Naive B cell (primary cell): ENCODE measurements at regions not wholly inside any gene's neighbourhood (a gene's known extent, or its start where the extent isn't known, plus 50 kb on each side); places are given as distances from the start of the nearest gene placed in this dataset.
"Not testable (repeated sequence)": the region's sequence is repeated elsewhere in the genome, so short reads cannot be mapped to it uniquely, and the experiment has no call there.

Experiments used
- ATAC-seq, 2 donors: fragments of 150-1000 bp; cut with Tn5 transposase; 2 replicates each; pipeline ENCODE4 v1.10.0; 2021; ENCODE audit warnings: low read depth in 2 of 2, mild to moderate bottlenecking in 2 of 2, moderate library complexity in 2 of 2
- DNase-seq: peaks from one replicate; pipeline ENCODE4 v3.0.0; 2022
- H3K27ac Mint-ChIP-seq, 6 donors: one replicate each; pipeline ENCODE4 v1.8.0; 2020 to 2022; ENCODE audit warnings: mild to moderate bottlenecking in 6 of 6, mixed read lengths in 6 of 6, moderate library complexity in 5 of 6, inconsistent platforms in 2 of 6
- H3K27me3 Mint-ChIP-seq, 3 donors: one replicate each; pipeline ENCODE4 v1.8.0; 2021 to 2022; ENCODE audit warnings: mixed read lengths in 3 of 3, mild to moderate bottlenecking in 1 of 3
- H3K36me3 Mint-ChIP-seq, 2 donors: one replicate each; pipeline ENCODE4 v1.8.0; 2020 to 2022; ENCODE audit warnings: mixed read lengths in 2 of 2, inconsistent platforms in 1 of 2, mild to moderate bottlenecking in 1 of 2
- H3K4me1 Mint-ChIP-seq, 3 donors: one replicate each; pipeline ENCODE4 v1.8.0; 2020 to 2022; ENCODE audit warnings: mixed read lengths in 3 of 3, inconsistent platforms in 1 of 3, mild to moderate bottlenecking in 1 of 3, moderate library complexity in 1 of 3
- H3K4me3 Mint-ChIP-seq, 8 donors: one replicate each; pipeline ENCODE4 v1.8.0; 2020 to 2022; ENCODE audit warnings: mild to moderate bottlenecking in 8 of 8, mixed read lengths in 8 of 8, moderate library complexity in 8 of 8, inconsistent platforms in 2 of 8
- H3K9me3 Mint-ChIP-seq, 7 donors: one replicate each; pipeline ENCODE4 v1.8.0; 2020 to 2022; ENCODE audit warnings: mixed read lengths in 7 of 7, mild to moderate bottlenecking in 5 of 7, inconsistent platforms in 2 of 7, moderate library complexity in 1 of 7

DNA sequence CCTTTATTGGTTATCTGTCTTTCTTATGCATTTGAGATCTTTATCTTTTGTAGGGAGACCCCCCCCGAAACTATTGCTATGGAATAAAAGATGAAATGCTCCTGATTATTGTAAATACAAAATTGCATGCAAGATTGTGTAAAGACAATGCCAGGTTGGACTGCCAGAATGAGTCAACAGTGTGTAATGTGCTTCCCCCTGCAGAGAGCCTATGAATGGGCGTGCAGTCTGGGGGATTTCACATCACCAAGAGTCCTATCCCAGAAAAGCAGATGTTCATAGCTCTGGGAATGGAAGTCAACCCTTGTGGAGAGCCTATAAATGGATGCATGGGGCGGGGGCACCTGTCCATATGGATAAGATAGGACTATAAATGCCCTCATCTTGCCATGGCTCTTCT, 584.3 kb downstream of the NSUN3 start:
- DNase-seq (no peak), ATAC-seq (no peak)
- Mint-ChIP-seq H3K27ac (no peak overlapping the region), H3K9me3 (peaks cover 2 to 27% (median 8%) of the 10 kb centered on the region in 7 donors), H3K36me3 (no peaks in the 10 kb centered on the region), H3K4me3 (peak overlapping the region in 1 of 8 donors; percentile 16), H3K27me3 (no peaks in the 10 kb centered on the region), H3K4me1 (no peaks in the 10 kb centered on the region)

- H3K4me3 Mint-ChIP-seq, H3K27me3 Mint-ChIP-seq, H3K27ac Mint-ChIP-seq, H3K36me3 Mint-ChIP-seq, DNase-seq, H3K4me1 Mint-ChIP-seq, ATAC-seq: not testable (repeated sequence)
- peaks cover 2 to 34% (median 7%) of the 10 kb centered on the region in 7 donors for H3K9me3 Mint-ChIP-seq
These were observed 585.7 kb downstream of the NSUN3 start for GRCh38 chr3:94648270-94649180.

- ATAC-seq: no peak
- no peaks in the 10 kb centered on the region for H3K27me3 Mint-ChIP-seq
- H3K4me3 Mint-ChIP-seq: no peak overlapping the region
- H3K4me1 Mint-ChIP-seq: no peaks in the 10 kb centered on the region
- H3K36me3 Mint-ChIP-seq: no peaks in the 10 kb centered on the region
- H3K9me3 Mint-ChIP-seq: peaks cover 0 to 27% (median 13%) of the 10 kb centered on the region in 7 donors
- no peak overlapping the region for H3K27ac Mint-ChIP-seq
- DNase-seq: no peak
These were observed 591.2 kb downstream of the NSUN3 start for GRCh38 chr3:94654096-94654495.

GRCh38 chr3:94665922-94666321, 603.1 kb downstream of the NSUN3 start:
- H3K27me3 Mint-ChIP-seq: no peaks in the 10 kb centered on the region
- DNase-seq: no peak

DNA sequence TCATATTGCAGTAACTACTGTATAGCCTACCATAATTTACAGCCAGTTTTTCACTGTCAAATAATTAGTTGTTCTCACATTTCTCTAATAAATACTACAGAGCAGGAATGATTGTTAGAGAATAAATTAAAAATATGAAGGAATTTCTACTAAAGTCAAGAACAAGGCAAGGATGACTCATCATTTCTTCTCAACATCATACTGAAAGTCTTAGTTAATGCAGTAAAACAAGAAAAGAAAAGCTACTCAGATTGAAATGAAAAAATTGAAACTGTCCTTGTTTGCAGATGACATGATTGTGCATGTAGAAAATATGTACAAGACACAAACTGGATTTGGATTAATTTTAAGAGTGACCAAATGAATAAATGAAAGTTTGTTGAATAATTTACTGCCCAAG, 608.2 kb downstream of the NSUN3 start:
- Mint-ChIP-seq H3K36me3 (no peaks in the 10 kb centered on the region), H3K4me3 (no peak overlapping the region), H3K9me3 (peaks cover 0 to 10% (median 2%) of the 10 kb centered on the region in 7 donors), H3K27ac (no peak overlapping the region), H3K4me1 (no peaks in the 10 kb centered on the region), H3K27me3 (no peaks in the 10 kb centered on the region)
- DNase-seq: no peak
- ATAC-seq: no peak

More at GRCh38 chr3:94665922-94666321, 603.1 kb downstream of the NSUN3 start:
- Mint-ChIP-seq H3K4me1 (no peaks in the 10 kb centered on the region), H3K27ac (no peak overlapping the region), H3K4me3 (no peak overlapping the region), H3K36me3 (no peaks in the 10 kb centered on the region), H3K9me3 (peaks cover 0 to 7% (median 1%) of the 10 kb centered on the region in 7 donors)
- no peak for ATAC-seq

GRCh38 chr3:94673876-94674275, 611.0 kb downstream of the NSUN3 start:
- Mint-ChIP-seq H3K9me3 (peaks cover 2 to 25% (median 6%) of the 10 kb centered on the region in 7 donors), H3K36me3 (no peaks in the 10 kb centered on the region), H3K27ac (no peak overlapping the region), H3K4me1 (no peaks in the 10 kb centered on the region), H3K27me3 (no peaks in the 10 kb centered on the region), H3K4me3 (no peak overlapping the region)
- ATAC-seq (no peak), DNase-seq (no peak)

DNA sequence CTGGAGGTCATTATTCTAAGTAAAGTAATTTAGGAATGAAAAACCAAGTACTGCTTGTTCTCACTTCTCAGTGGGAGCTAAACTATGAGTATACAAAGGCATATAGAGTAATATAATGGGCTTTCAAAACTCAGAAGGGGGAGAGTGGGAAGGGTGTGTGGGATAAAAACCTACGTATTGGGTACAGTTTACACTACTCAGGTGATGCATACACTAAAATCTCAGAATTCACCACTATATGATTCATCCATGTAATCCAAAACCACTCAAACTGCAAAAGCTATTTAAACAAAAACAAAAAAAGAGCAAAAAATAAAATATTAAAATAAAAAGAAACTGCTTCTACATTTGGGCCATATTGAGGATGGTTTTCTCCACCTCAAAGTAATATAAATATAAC, 623.3 kb downstream of the NSUN3 start:
- ATAC-seq: no peak
- Mint-ChIP-seq H3K27me3 (no peaks in the 10 kb centered on the region), H3K27ac (no peak overlapping the region)

DNA sequence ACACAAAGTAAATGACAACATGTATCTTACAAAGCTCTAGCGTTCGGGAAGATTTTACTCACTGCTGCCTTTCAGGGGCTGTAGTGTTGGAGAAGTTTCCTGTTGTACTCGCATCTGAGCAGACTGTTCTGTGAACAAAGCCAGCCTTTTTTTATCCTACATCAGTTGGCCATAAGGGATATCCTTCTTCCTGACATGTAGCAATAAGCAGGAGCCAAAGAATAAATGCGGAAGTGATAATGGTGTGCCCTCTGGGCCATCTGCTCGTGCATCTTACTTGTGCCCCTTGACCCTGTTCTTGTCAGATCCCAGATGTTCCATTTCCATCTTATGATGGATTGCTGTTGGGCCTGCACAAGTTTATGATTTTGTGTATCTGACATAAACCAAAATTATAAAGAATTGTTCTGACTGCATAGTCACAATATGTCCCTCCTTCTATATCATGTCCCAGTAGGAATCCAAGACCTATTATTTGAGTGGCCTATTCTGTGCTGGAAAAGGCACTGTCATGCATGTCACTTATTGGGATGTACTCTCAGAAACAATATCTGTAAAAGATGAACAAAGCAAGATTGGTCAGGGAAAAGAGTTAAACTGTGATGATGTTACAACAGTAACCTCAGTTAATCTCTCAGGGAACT, 631.3 kb downstream of the NSUN3 start:
- DNase-seq: no peak

More for the DNA sequence above, 623.3 kb downstream of the NSUN3 start:
- Mint-ChIP-seq H3K4me3 (no peak overlapping the region), H3K9me3 (peaks cover 0 to 33% (median 6%) of the 10 kb centered on the region in 7 donors), H3K4me1 (no peaks in the 10 kb centered on the region), H3K36me3 (no peaks in the 10 kb centered on the region)
- no peak for DNase-seq

DNA sequence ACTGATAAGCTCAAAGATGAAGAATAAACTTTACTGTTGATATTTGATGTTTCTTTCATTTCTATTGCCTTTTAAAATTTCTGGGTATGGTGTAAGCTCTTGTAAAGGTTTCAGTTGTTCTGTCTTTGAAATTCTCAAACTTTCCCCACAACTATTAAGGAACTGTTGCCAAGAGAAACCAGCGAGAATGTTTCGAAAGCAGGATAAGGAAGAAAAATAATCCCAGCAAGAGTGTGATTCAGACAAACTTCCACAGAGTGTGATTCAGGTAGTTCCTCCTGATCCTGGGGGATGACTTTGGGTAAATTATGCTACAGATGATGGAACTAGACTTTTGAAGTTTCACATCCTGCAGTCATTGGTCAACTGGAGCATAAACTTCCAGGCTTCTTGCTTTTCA, 632.0 kb downstream of the NSUN3 start:
- Mint-ChIP-seq H3K4me1 (no peaks in the 10 kb centered on the region), H3K27ac (no peak overlapping the region), H3K4me3 (no peak overlapping the region), H3K36me3 (no peaks in the 10 kb centered on the region), H3K27me3 (no peaks in the 10 kb centered on the region), H3K9me3 (peaks cover 0 to 8% (median 4%) of the 10 kb centered on the region in 7 donors)
- ATAC-seq (no peak), DNase-seq (no peak)

More for the DNA sequence above, 631.3 kb downstream of the NSUN3 start:
- Mint-ChIP-seq H3K27ac (no peak overlapping the region), H3K4me1 (no peaks in the 10 kb centered on the region), H3K9me3 (peaks cover 0 to 8% (median 3%) of the 10 kb centered on the region in 7 donors), H3K27me3 (no peaks in the 10 kb centered on the region), H3K4me3 (no peak overlapping the region), H3K36me3 (no peaks in the 10 kb centered on the region)
- ATAC-seq: no peak

- H3K4me1 Mint-ChIP-seq: no peaks in the 10 kb centered on the region
- no peaks in the 10 kb centered on the region for H3K36me3 Mint-ChIP-seq
- H3K9me3 Mint-ChIP-seq: peaks cover 0 to 11% (median 2%) of the 10 kb centered on the region in 7 donors
- H3K4me3 Mint-ChIP-seq: no peak overlapping the region
- no peaks in the 10 kb centered on the region for H3K27me3 Mint-ChIP-seq
- ATAC-seq (no peak), DNase-seq (no peak)
- no peak overlapping the region for H3K27ac Mint-ChIP-seq
These were observed 641.6 kb downstream of the NSUN3 start for GRCh38 chr3:94704467-94704866.

DNA sequence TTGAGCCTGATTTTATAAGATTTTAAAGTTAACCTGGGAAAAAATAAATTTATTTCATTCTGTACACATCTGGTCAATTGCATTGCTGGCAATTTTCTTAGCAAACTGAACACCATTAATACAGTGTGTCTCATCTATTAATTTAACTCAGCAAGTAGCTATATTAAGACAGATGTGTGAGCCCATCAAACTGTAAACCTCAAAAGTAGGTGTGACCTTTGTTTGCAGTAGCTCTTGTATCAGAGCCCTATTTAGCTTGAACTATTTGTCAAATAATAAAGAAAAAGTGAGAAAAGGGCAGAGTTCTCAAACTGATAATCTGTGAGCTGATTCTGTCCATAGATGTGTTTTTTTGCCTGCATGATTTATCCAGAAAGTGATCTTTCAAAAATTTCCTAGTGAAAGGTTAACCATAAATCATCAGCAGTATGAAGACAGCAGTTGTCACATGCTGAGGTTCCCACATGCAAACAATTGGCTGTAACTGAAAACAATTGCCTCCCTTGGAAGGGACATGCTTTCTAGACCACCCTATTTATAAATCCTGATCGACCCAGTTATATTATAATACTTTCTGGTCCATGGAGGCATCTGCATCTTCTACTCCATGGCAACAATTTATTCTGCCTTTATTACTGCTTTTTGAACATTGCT, 646.5 kb downstream of the NSUN3 start:
- Mint-ChIP-seq H3K9me3 (peaks cover 0 to 7% (median 2%) of the 10 kb centered on the region in 7 donors), H3K36me3 (no peaks in the 10 kb centered on the region), H3K4me3 (no peak overlapping the region), H3K4me1 (no peaks in the 10 kb centered on the region), H3K27ac (no peak overlapping the region), H3K27me3 (no peaks in the 10 kb centered on the region)
- DNase-seq (no peak), ATAC-seq (no peak)

GRCh38 chr3:94714194-94714593, 651.3 kb downstream of the NSUN3 start:
- ATAC-seq (no peak), DNase-seq (no peak)
- H3K27me3 Mint-ChIP-seq: no peaks in the 10 kb centered on the region

DNA sequence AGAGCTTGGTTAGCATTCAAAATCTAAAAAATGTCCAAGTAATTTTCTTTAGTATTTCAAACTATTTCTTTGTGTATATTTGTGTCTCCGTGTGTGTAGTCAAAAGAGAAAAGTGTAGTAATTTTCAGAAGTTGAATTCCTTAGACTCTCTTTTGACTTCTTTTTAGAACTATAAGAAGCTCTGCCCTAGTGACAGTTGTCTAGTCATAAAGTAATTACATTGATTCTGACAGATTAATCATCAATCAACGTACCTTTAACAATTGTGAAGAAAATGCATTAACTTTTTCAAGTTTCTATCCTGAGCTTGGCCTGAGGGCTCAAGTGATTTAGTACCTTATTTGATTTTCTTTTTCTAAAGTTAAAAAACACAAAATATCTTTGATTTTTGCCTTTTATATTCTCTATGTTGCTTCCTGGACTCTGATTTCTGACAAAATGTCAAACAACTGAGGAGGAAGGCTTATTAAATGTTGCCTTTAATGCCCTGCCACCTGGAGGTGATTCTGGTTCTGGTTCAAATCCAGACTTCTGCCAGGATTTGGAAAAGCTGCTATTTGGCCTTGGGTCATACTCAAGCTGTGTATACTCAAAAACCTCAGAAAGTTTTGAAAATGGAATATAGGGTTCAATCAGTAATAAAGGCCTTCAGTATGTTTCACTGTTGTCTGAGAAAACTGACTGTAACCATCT, 653.6 kb downstream of the NSUN3 start:
- Mint-ChIP-seq H3K36me3 (no peaks in the 10 kb centered on the region), H3K4me1 (no peaks in the 10 kb centered on the region), H3K27ac (no peak overlapping the region), H3K4me3 (no peak overlapping the region), H3K9me3 (peaks cover 0 to 2% (median 0%) of the 10 kb centered on the region in 7 donors), H3K27me3 (no peaks in the 10 kb centered on the region)
- ATAC-seq (no peak), DNase-seq (no peak)

More at GRCh38 chr3:94714194-94714593, 651.3 kb downstream of the NSUN3 start:
- H3K4me3 Mint-ChIP-seq: no peak overlapping the region
- no peaks in the 10 kb centered on the region for H3K36me3 Mint-ChIP-seq
- H3K27ac Mint-ChIP-seq: no peak overlapping the region
- no peaks in the 10 kb centered on the region for H3K4me1 Mint-ChIP-seq
- peaks cover 0 to 2% (median 0%) of the 10 kb centered on the region in 7 donors for H3K9me3 Mint-ChIP-seq
